Endometrial microvascular endothelial cells (primary cell): ENCODE measurements at regions not wholly inside any gene's neighbourhood (a gene's known extent, or its start where the extent isn't known, plus 50 kb on each side); places are given as distances from the start of the nearest gene placed in this dataset.

Experiments used
- in situ Hi-C: cut with HindIII; loops from 2 replicates; pipeline ENCODE4 v1.10.0; 2017; ENCODE audit warnings: low sequenced_read_pairs, low pct_unique_long_range_greater_than_20kb; ENCODE audit errors: inconsistent ontology term

GRCh38 chr1:185368913-185369491 is 52.0 kb upstream of the IVNS1ABP start:
- in situ Hi-C loops = no loop called here

GRCh38 chr1:185368313-185368855 is 51.3 kb upstream of the IVNS1ABP start:
- in situ Hi-C loops = no loop called here

- in situ Hi-C loops = no loop called here
Measured at GRCh38 chr1:185367218-185367617, 50.2 kb upstream of the IVNS1ABP start.
